GM12878 (cell line): ENCODE measurements at regions not wholly inside any gene's neighbourhood (a gene's known extent, or its start where the extent isn't known, plus 50 kb on each side); places are given as distances from the start of the nearest gene placed in this dataset.

Experiments used
- CBX5 ChIP-seq: sonication (generic); IDR thresholded peaks from 2 replicates; pipeline ENCODE4 v1.6.1; 2016; ENCODE audit warnings: low read depth, moderate library complexity, mild to moderate bottlenecking, inconsistent platforms
- DPF2 ChIP-seq: fragments of 450-650 bp; IDR thresholded peaks from 2 replicates; pipeline ENCODE4 v1.6.1; 2017; ENCODE audit warnings: mild to moderate bottlenecking
- HDAC6 ChIP-seq: fragments of 200-600 bp; sonication (generic); IDR thresholded peaks from one replicate; pipeline ENCODE4 v1.8.0; 2017; ENCODE audit warnings: antibody characterized with exemption; ENCODE audit not compliant: unreplicated experiment
- MEF2A ChIP-seq: IDR thresholded peaks from 2 replicates; pipeline ENCODE4 v1.6.1; 2011; ENCODE audit warnings: low read depth, mild to moderate bottlenecking, low read length, moderate library complexity; ENCODE audit not compliant: insufficient read depth
- MTA2 ChIP-seq: fragments of 450-650 bp; IDR thresholded peaks from 2 replicates; pipeline ENCODE4 v1.6.1; 2016; ENCODE audit warnings: low read depth, mild to moderate bottlenecking, moderate library complexity
- NFXL1 ChIP-seq: fragments of 450-650 bp; IDR thresholded peaks from 2 replicates; pipeline ENCODE4 v1.6.1; 2017; ENCODE audit warnings: antibody characterized with exemption, mild to moderate bottlenecking, borderline replicate concordance
- PAX8 ChIP-seq: fragments of 450-650 bp; IDR thresholded peaks from 2 replicates; pipeline ENCODE4 v1.6.1; 2017; ENCODE audit warnings: mild to moderate bottlenecking, moderate library complexity
- PML ChIP-seq: IDR thresholded peaks from 2 replicates; pipeline ENCODE4 v1.6.1; 2012; ENCODE audit warnings: low read length, inconsistent platforms
- POLR2A ChIP-seq: IDR thresholded peaks from 2 replicates; pipeline ENCODE4 v1.6.1; 2011; ENCODE audit warnings: low read depth, mild to moderate bottlenecking, low read length
- RAD51 ChIP-seq: fragments of 450-650 bp; IDR thresholded peaks from 2 replicates; pipeline ENCODE4 v1.6.1; 2016; ENCODE audit warnings: moderate library complexity, mild to moderate bottlenecking, inconsistent platforms
- RBBP5 ChIP-seq: fragments of 200-600 bp; sonication (generic); conservative IDR thresholded peaks from 2 replicates; pipeline ENCODE4 v1.6.1; 2016
- RFX5 ChIP-seq: IDR thresholded peaks from 2 replicates; pipeline ENCODE4 v1.6.1; 2011; ENCODE audit warnings: low read depth, low read length, improper control_type of control experiment
- SIX5 ChIP-seq: IDR thresholded peaks from 2 replicates; pipeline ENCODE4 v1.6.1; 2011; ENCODE audit warnings: mild to moderate bottlenecking, low read depth, low read length, moderate library complexity; ENCODE audit not compliant: severe bottlenecking
- SPI1 ChIP-seq: IDR thresholded peaks from 2 replicates; pipeline ENCODE4 v1.6.1; 2011; ENCODE audit warnings: low read depth, mild to moderate bottlenecking, low read length, moderate library complexity, borderline replicate concordance; ENCODE audit not compliant: insufficient read depth
- SREBF1 ChIP-seq: IDR thresholded peaks from 2 replicates; pipeline ENCODE4 v1.6.1; 2012; ENCODE audit warnings: mild to moderate bottlenecking, low read length
- SREBF2 ChIP-seq: IDR thresholded peaks from 2 replicates; pipeline ENCODE4 v1.6.1; 2012; ENCODE audit warnings: mild to moderate bottlenecking, low read length
- ZNF24 ChIP-seq: fragments of 450-650 bp; IDR thresholded peaks from 2 replicates; pipeline ENCODE4 v1.6.1; 2017; ENCODE audit warnings: antibody characterized with exemption, mild to moderate bottlenecking
- ZNF274 ChIP-seq: IDR thresholded peaks from one replicate; pipeline ENCODE4 v1.8.0; 2011; ENCODE audit not compliant: insufficient read length, insufficient read depth
- TF ChIP-seq, protein P1 (sequence below): fragments of 450-650 bp; IDR thresholded peaks from 2 replicates; pipeline ENCODE4 v1.6.1; 2016; ENCODE audit warnings: mild to moderate bottlenecking, moderate library complexity, borderline replicate concordance
- TF ChIP-seq, protein P2 (sequence below): fragments of 450-650 bp; IDR thresholded peaks from 2 replicates; pipeline ENCODE4 v1.6.1; 2017; ENCODE audit warnings: borderline replicate concordance
- TF ChIP-seq, protein P3 (sequence below): IDR thresholded peaks from 2 replicates; pipeline ENCODE4 v1.6.1; 2012; ENCODE audit warnings: mild to moderate bottlenecking, low read depth, low read length
- TF ChIP-seq, protein P4 (sequence below): fragments of 450-650 bp; formaldehyde crosslinking; IDR thresholded peaks from 2 replicates; pipeline ENCODE4 v1.4.0; 2020; ENCODE audit warnings: mild to moderate bottlenecking, moderate library complexity

DNA sequence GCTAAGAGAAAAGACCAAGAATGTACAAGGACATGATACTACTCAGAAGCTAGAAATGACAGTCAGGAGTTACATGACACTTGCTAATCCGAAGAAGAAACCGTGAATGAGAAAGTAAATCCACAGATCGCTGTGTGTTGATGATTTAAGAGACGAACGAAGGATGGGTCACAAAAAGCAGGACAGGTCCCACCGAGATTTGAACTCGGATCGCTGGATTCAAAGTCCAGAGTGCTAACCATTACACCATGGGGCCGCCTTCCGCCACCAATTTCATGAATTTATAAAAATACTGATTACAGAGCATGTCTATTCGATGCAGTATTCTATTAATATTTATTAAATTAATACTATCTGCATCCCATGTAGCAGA lies 54.0 kb upstream of the BTN3A2 start (continued):
- TF ChIP-seq ZNF24: peak; percentile 97
- TF ChIP-seq ZNF274: no peak
- TF ChIP-seq, protein P1, sequence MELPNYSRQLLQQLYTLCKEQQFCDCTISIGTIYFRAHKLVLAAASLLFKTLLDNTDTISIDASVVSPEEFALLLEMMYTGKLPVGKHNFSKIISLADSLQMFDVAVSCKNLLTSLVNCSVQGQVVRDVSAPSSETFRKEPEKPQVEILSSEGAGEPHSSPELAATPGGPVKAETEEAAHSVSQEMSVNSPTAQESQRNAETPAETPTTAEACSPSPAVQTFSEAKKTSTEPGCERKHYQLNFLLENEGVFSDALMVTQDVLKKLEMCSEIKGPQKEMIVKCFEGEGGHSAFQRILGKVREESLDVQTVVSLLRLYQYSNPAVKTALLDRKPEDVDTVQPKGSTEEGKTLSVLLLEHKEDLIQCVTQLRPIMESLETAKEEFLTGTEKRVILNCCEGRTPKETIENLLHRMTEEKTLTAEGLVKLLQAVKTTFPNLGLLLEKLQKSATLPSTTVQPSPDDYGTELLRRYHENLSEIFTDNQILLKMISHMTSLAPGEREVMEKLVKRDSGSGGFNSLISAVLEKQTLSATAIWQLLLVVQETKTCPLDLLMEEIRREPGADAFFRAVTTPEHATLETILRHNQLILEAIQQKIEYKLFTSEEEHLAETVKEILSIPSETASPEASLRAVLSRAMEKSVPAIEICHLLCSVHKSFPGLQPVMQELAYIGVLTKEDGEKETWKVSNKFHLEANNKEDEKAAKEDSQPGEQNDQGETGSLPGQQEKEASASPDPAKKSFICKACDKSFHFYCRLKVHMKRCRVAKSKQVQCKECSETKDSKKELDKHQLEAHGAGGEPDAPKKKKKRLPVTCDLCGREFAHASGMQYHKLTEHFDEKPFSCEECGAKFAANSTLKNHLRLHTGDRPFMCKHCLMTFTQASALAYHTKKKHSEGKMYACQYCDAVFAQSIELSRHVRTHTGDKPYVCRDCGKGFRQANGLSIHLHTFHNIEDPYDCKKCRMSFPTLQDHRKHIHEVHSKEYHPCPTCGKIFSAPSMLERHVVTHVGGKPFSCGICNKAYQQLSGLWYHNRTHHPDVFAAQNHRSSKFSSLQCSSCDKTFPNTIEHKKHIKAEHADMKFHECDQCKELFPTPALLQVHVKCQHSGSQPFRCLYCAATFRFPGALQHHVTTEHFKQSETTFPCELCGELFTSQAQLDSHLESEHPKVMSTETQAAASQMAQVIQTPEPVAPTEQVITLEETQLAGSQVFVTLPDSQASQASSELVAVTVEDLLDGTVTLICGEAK: no peak
- TF ChIP-seq CBX5: no peak
- peak; percentile 83 for TF ChIP-seq SREBF2
- TF ChIP-seq, protein P2, sequence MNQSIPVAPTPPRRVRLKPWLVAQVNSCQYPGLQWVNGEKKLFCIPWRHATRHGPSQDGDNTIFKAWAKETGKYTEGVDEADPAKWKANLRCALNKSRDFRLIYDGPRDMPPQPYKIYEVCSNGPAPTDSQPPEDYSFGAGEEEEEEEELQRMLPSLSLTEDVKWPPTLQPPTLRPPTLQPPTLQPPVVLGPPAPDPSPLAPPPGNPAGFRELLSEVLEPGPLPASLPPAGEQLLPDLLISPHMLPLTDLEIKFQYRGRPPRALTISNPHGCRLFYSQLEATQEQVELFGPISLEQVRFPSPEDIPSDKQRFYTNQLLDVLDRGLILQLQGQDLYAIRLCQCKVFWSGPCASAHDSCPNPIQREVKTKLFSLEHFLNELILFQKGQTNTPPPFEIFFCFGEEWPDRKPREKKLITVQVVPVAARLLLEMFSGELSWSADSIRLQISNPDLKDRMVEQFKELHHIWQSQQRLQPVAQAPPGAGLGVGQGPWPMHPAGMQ: no peak
- no peak for TF ChIP-seq RAD51
- TF ChIP-seq DPF2: no peak
- no peak for TF ChIP-seq SREBF1
- TF ChIP-seq PAX8: peak; percentile 59; the same call in 1 of the 2 replicates
- no peak for TF ChIP-seq MEF2A
- 0 out of 2 replicates have a peak, but pooled peaks have one; percentile 34 for TF ChIP-seq PML
- no peak for TF ChIP-seq SPI1
- no peak for TF ChIP-seq RBBP5
- TF ChIP-seq HDAC6: no peak
- TF ChIP-seq, protein P3, sequence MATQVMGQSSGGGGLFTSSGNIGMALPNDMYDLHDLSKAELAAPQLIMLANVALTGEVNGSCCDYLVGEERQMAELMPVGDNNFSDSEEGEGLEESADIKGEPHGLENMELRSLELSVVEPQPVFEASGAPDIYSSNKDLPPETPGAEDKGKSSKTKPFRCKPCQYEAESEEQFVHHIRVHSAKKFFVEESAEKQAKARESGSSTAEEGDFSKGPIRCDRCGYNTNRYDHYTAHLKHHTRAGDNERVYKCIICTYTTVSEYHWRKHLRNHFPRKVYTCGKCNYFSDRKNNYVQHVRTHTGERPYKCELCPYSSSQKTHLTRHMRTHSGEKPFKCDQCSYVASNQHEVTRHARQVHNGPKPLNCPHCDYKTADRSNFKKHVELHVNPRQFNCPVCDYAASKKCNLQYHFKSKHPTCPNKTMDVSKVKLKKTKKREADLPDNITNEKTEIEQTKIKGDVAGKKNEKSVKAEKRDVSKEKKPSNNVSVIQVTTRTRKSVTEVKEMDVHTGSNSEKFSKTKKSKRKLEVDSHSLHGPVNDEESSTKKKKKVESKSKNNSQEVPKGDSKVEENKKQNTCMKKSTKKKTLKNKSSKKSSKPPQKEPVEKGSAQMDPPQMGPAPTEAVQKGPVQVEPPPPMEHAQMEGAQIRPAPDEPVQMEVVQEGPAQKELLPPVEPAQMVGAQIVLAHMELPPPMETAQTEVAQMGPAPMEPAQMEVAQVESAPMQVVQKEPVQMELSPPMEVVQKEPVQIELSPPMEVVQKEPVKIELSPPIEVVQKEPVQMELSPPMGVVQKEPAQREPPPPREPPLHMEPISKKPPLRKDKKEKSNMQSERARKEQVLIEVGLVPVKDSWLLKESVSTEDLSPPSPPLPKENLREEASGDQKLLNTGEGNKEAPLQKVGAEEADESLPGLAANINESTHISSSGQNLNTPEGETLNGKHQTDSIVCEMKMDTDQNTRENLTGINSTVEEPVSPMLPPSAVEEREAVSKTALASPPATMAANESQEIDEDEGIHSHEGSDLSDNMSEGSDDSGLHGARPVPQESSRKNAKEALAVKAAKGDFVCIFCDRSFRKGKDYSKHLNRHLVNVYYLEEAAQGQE: no peak
- no peak for TF ChIP-seq RFX5
- no peak for TF ChIP-seq POLR2A
- TF ChIP-seq, protein P4, sequence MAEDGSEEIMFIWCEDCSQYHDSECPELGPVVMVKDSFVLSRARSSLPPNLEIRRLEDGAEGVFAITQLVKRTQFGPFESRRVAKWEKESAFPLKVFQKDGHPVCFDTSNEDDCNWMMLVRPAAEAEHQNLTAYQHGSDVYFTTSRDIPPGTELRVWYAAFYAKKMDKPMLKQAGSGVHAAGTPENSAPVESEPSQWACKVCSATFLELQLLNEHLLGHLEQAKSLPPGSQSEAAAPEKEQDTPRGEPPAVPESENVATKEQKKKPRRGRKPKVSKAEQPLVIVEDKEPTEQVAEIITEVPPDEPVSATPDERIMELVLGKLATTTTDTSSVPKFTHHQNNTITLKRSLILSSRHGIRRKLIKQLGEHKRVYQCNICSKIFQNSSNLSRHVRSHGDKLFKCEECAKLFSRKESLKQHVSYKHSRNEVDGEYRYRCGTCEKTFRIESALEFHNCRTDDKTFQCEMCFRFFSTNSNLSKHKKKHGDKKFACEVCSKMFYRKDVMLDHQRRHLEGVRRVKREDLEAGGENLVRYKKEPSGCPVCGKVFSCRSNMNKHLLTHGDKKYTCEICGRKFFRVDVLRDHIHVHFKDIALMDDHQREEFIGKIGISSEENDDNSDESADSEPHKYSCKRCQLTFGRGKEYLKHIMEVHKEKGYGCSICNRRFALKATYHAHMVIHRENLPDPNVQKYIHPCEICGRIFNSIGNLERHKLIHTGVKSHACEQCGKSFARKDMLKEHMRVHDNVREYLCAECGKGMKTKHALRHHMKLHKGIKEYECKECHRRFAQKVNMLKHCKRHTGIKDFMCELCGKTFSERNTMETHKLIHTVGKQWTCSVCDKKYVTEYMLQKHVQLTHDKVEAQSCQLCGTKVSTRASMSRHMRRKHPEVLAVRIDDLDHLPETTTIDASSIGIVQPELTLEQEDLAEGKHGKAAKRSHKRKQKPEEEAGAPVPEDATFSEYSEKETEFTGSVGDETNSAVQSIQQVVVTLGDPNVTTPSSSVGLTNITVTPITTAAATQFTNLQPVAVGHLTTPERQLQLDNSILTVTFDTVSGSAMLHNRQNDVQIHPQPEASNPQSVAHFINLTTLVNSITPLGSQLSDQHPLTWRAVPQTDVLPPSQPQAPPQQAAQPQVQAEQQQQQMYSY (CRISPR knock-in tag): no peak
- no peak for TF ChIP-seq MTA2
- TF ChIP-seq NFXL1: no peak
- TF ChIP-seq SIX5: no peak
